BJ (cell line): ENCODE measurements at regions not wholly inside any gene's neighbourhood (a gene's known extent, or its start where the extent isn't known, plus 50 kb on each side); places are given as distances from the start of the nearest gene placed in this dataset.

Source experiments
- CTCF ChIA-PET: fragments of 350-600 bp; formaldehyde crosslinking; extraction: SDS; loops from one replicate; lab custom pipeline; 2021; ENCODE audit warnings: antibody characterized with exemption, inconsistent platforms; lab: Yijun Ruan, JAX
- POLR2A ChIA-PET: fragments of 300-600 bp; sonication (Branson Sonifier 250); formaldehyde crosslinking; extraction: SDS; loops from one replicate; lab custom pipeline; 2021; ENCODE audit warnings: antibody characterized with exemption; lab: Charles Lee
- DNase-seq: peaks from one replicate; pipeline ENCODE4 v3.0.0-alpha.2; 2011; ENCODE audit warnings: low read depth
- H3K27me3 ChIP-seq: 2 replicates; pipeline ENCODE4 v1.6.0; 2011; ENCODE audit warnings: low read length; ENCODE audit not compliant: control insufficient read depth, insufficient read depth
- H3K36me3 ChIP-seq: 2 replicates; pipeline ENCODE4 v1.5.1; 2011; ENCODE audit warnings: low read length; ENCODE audit not compliant: control insufficient read depth, insufficient read depth
- H3K4me3 ChIP-seq: 2 replicates; pipeline ENCODE4 v1.5.1; 2011; ENCODE audit warnings: low read depth, mild to moderate bottlenecking, control low read depth, low read length
- TF ChIP-seq, protein P1 (sequence below): IDR thresholded peaks from 2 replicates; pipeline ENCODE4 v1.5.1; 2011; ENCODE audit warnings: low read depth, mild to moderate bottlenecking, control low read depth, inconsistent platforms, low read length, moderate library complexity; ENCODE audit not compliant: insufficient read depth

DNA sequence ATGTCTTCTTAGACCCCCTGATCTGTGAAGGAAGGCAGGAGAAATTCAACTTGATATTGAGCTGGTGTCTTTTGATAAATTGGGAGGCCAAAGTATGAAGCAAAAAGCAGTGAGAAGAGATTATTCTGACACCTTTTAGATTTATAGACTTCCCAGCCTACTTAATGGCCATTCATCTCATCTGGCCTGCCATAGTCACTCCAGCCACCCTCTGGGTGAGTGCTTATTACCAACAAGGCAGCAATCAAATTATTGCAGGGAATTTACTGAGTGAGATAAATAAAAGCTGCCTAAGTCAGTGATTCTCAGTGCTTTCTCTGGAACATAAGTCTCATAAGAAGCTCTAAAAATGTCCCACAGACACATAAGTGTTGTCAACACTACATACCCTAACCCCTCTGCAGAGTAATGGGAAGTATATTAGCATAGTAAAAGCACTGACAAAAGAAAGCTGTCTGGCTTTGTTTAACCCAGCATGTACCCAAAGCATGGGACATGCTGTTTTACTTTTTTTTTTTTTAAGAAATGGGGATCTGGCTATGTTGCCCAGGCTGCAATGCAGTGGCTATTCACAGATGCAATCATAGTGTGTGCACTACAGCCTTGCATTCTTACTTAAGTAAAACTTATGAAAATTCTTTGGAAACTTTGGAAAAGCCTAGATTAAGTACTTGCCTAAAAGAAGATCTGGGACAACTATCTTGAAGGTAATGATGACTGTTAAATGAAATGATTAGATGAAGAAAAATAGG is 725.3 kb downstream of the TUSC7 start:
- TF ChIP-seq, protein P1, sequence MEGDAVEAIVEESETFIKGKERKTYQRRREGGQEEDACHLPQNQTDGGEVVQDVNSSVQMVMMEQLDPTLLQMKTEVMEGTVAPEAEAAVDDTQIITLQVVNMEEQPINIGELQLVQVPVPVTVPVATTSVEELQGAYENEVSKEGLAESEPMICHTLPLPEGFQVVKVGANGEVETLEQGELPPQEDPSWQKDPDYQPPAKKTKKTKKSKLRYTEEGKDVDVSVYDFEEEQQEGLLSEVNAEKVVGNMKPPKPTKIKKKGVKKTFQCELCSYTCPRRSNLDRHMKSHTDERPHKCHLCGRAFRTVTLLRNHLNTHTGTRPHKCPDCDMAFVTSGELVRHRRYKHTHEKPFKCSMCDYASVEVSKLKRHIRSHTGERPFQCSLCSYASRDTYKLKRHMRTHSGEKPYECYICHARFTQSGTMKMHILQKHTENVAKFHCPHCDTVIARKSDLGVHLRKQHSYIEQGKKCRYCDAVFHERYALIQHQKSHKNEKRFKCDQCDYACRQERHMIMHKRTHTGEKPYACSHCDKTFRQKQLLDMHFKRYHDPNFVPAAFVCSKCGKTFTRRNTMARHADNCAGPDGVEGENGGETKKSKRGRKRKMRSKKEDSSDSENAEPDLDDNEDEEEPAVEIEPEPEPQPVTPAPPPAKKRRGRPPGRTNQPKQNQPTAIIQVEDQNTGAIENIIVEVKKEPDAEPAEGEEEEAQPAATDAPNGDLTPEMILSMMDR = no peak
- POLR2A ChIA-PET = no interaction called here
- DNase-seq = no peak
- no peaks in the 10 kb centered on the region for H3K27me3 ChIP-seq
- no peaks in the 10 kb centered on the region for H3K36me3 ChIP-seq
- no peak overlapping the region for H3K4me3 ChIP-seq
- CTCF ChIA-PET = no interaction called here

DNA sequence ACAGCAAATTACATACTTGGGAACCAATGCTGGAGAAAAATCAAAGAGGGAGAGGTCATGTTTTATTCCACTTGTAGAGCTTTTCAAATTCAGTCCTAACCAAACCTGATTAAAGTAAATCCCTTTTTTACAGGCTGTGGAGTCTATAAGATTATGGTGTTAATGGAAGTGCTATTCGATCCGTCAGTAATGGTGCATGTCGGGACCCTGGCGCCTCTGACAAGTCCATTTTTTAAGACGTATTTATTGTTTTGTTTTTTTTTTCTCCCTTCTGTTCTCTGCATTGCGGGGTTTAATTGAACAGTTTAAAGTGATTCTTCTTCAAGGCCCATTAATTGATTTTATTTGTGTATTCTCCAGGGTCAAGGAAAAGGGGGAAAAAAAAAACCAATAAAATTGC is 725.9 kb downstream of the TUSC7 start:
- no peak for DNase-seq
- CTCF ChIA-PET = interaction anchor here (0.6 kb wide), 1 partner anchor 58 kb away, joined by 3 read pairs; no protein-coding TSS in a partner anchor
- POLR2A ChIA-PET = no interaction called here
- H3K27me3 ChIP-seq = no peaks in the 10 kb centered on the region
- H3K36me3 ChIP-seq = no peaks in the 10 kb centered on the region
- H3K4me3 ChIP-seq = no peak overlapping the region
- TF ChIP-seq, protein P1 = no peak

DNA sequence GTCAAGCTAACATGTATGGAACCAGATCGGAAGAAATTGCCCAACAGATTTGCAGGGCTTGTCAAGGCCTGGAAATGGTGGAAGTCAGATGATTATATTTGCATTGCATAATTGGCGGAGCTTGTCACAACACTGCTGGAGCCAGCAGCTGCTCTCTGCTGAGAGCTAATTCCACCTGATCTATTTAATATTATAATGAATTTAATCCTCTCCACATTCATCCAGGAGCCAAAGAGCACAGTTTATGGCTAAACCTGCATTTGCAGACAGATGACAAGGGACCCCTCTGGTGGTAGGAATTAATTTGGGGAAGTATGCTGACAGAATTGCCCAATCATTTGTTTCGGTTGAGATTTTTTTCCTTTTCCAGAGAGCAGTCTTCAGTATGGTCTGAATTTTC is 730.2 kb downstream of the TUSC7 start:
- POLR2A ChIA-PET = no interaction called here
- no peak for DNase-seq
- TF ChIP-seq, protein P1 = peak; percentile 35

GRCh38 chr3:117441851-117442250 is 732.3 kb downstream of the TUSC7 start:
- TF ChIP-seq, protein P1 = no peak

More for the DNA sequence above, 730.2 kb downstream of the TUSC7 start:
- Histone ChIP-seq H3K36me3 (no peaks in the 10 kb centered on the region), H3K27me3 (no peaks in the 10 kb centered on the region), H3K4me3 (no peak overlapping the region)
- CTCF ChIA-PET = interaction anchor here (0.8 to 2.0 kb wide), 4 partner anchors 11 to 966 kb away, joined by 3 to 8 read pairs (median 4); no protein-coding TSS in a partner anchor

DNA sequence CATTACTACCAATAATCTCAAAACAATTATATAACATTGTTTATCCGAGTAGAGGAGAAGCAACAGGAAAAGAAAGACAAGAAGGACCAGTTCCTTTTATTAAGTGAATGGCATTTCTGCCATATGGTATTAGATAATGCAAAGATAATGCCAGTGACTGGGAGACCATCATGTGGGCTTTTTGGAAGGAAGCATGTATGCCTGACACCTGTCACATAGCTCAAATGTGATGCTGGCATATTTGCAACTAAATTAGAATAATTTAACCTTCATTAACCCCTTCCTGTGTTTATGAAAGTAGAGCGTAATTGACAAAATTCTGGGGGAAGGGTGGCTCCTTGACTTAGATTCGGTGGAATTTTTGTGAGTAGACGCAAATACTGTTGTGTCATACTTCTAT is 733.0 kb downstream of the TUSC7 start:
- POLR2A ChIA-PET = no interaction called here
- DNase-seq = no peak
- TF ChIP-seq, protein P1 = no peak
- Histone ChIP-seq H3K27me3 (no peaks in the 10 kb centered on the region), H3K36me3 (no peaks in the 10 kb centered on the region), H3K4me3 (no peak overlapping the region)
- CTCF ChIA-PET = no interaction called here

More at GRCh38 chr3:117441851-117442250, 732.3 kb downstream of the TUSC7 start:
- no peak for DNase-seq
- POLR2A ChIA-PET = no interaction called here
- H3K4me3 ChIP-seq = no peak overlapping the region
- no peaks in the 10 kb centered on the region for H3K27me3 ChIP-seq
- CTCF ChIA-PET = interaction anchor here (0.7 kb wide), 1 partner anchor 249 kb away, joined by 3 read pairs; no protein-coding TSS in a partner anchor
- no peaks in the 10 kb centered on the region for H3K36me3 ChIP-seq
